Kidney (tissue), 13 donors: ENCODE measurements at regions not wholly inside any gene's neighbourhood (a gene's known extent, or its start where the extent isn't known, plus 50 kb on each side); places are given as distances from the start of the nearest gene placed in this dataset.

Experiments used
- DNase-seq, 5 donors: peaks; one replicate each; pipeline ENCODE4 v3.0.0-alpha.2; 2013 to 2020
- FAIRE-seq: peaks from 2 replicates; lab custom pipeline; 2012; peaks lifted over from hg19 to GRCh38; lab: Jason Lieb, UNC
- H3K27ac ChIP-seq, 2 donors: one replicate each; pipeline ENCODE4 v1.7.0; 2013; ENCODE audit warnings: low read depth in 2 of 2, low read length in 2 of 2, inconsistent platforms in 1 of 2
- H3K27me3 ChIP-seq: one replicate; pipeline ENCODE4 v1.7.1; 2013; ENCODE audit warnings: low read length, inconsistent platforms; ENCODE audit not compliant: control insufficient read depth, insufficient read depth
- H3K36me3 ChIP-seq, 3 donors: one replicate each; pipeline versions ENCODE4 v1.7.0 to v1.7.1; 2013; ENCODE audit warnings: low read length in 3 of 3, control low read depth in 1 of 3, inconsistent platforms in 1 of 3; ENCODE audit not compliant: insufficient read depth in 3 of 3, control insufficient read depth in 2 of 3
- H3K4me1 ChIP-seq, 3 donors: one replicate each; pipeline versions ENCODE4 v1.7.0 to v1.7.1; 2013; ENCODE audit warnings: low read length in 3 of 3, inconsistent platforms in 1 of 3, low read depth in 1 of 3; ENCODE audit not compliant: control insufficient read depth in 2 of 3, insufficient read depth in 2 of 3
- H3K4me3 ChIP-seq, 3 donors: one replicate each; pipeline versions ENCODE4 v1.7.0 to v1.8.1; 2013; ENCODE audit warnings: low read length in 3 of 3, control low read depth in 1 of 3, inconsistent platforms in 1 of 3
- H3K9ac ChIP-seq, 3 donors: one replicate each; pipeline versions ENCODE4 v1.7.0 to v1.7.1; 2013; ENCODE audit warnings: low read length in 3 of 3, control low read depth in 1 of 3, inconsistent platforms in 1 of 3
- H3K9me3 ChIP-seq, 3 donors: one replicate each; pipeline versions ENCODE4 v1.7.0 to v1.7.1; 2013; ENCODE audit warnings: low read length in 3 of 3, control low read depth in 1 of 3, inconsistent platforms in 1 of 3; ENCODE audit not compliant: control insufficient read depth in 2 of 3, insufficient read depth in 1 of 3
- CTCF ChIP-seq: IDR thresholded peaks from 3 replicates; pipeline ENCODE4 v1.5.1; 2012; ENCODE audit warnings: mild to moderate bottlenecking, moderate library complexity, borderline replicate concordance; ENCODE audit not compliant: insufficient read depth; ENCODE audit errors: extremely low read depth
- intact Hi-C: fragments of 100-400 bp; cut with DNase I; formaldehyde crosslinking; loops from one replicate; pipeline ENCODE4 v1.11.1; 2022
- donor health status: control.
- donor health status: control.
- donor health status: control.
- donor health status: control.
- donor health status: control.
- donor health status: DM: yes; HTN: yes; CAD: no.
- donor health status: Normal renal cell carcinoma (clear cell type).

GRCh38 chr3:68103811-68104210, 449.4 kb upstream of the SUCLG2 start:
- no peaks in the 10 kb centered on the region for H3K4me1 ChIP-seq
- H3K36me3 ChIP-seq, result no peaks in the 10 kb centered on the region
- H3K27ac ChIP-seq, result no peak overlapping the region
- peaks cover 0 to 6% (median 0%) of the 10 kb centered on the region in 3 donors for H3K9me3 ChIP-seq
- intact Hi-C loops, result no loop called here
- FAIRE-seq (no peak), DNase-seq (no peak)
- no peak for TF ChIP-seq CTCF
- H3K4me3 ChIP-seq, result no peak overlapping the region
- no peaks in the 10 kb centered on the region for H3K27me3 ChIP-seq
- no peak overlapping the region for H3K9ac ChIP-seq

GRCh38 chr3:68090571-68090970, 436.2 kb upstream of the SUCLG2 start:
- no peak overlapping the region for H3K4me3 ChIP-seq
- H3K27ac ChIP-seq, result no peak overlapping the region
- H3K4me1 ChIP-seq, result peaks cover 0 to 3% (median 0%) of the 10 kb centered on the region in 3 donors
- intact Hi-C loops, result no loop called here
- no peak overlapping the region for H3K9ac ChIP-seq
- FAIRE-seq (no peak), DNase-seq (no peak)
- H3K36me3 ChIP-seq, result no peaks in the 10 kb centered on the region
- no peak for TF ChIP-seq CTCF
- H3K9me3 ChIP-seq, result no peaks in the 10 kb centered on the region
- no peaks in the 10 kb centered on the region for H3K27me3 ChIP-seq

DNA sequence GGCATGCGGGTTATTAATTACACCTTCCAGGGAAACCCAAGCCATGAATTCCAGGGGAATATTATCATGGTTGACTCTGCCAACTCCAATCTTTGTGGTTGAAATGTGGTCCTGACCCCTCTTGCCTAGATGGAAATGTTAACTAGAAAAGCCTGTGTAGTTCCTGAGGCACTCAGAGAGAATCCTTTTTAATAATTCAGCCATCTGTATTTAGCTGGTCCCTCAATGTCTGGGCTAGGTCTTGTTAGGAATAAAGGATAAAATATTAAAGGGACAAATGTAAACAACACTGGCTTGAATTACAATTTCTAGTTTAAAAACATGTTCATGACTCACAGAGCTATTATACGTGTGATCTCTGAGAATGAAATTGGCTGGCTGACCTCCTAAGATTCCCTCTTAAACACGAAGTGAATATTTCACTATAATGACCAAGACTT, 435.2 kb upstream of the SUCLG2 start:
- H3K4me1 ChIP-seq, result peaks cover 0 to 3% (median 0%) of the 10 kb centered on the region in 3 donors
- H3K36me3 ChIP-seq, result no peaks in the 10 kb centered on the region
- no peak for DNase-seq
- FAIRE-seq, result no peak
- intact Hi-C loops, result no loop called here
- no peak for TF ChIP-seq CTCF
- no peak overlapping the region for H3K9ac ChIP-seq
- no peaks in the 10 kb centered on the region for H3K9me3 ChIP-seq
- H3K27ac ChIP-seq, result no peak overlapping the region
- no peak overlapping the region for H3K4me3 ChIP-seq
- H3K27me3 ChIP-seq, result no peaks in the 10 kb centered on the region

GRCh38 chr3:68088636-68089035, 434.2 kb upstream of the SUCLG2 start:
- Histone ChIP-seq H3K9ac (no peak overlapping the region), H3K27me3 (no peaks in the 10 kb centered on the region), H3K4me3 (no peak overlapping the region), H3K4me1 (peaks cover 0 to 3% (median 0%) of the 10 kb centered on the region in 3 donors), H3K36me3 (no peaks in the 10 kb centered on the region), H3K27ac (no peak overlapping the region), H3K9me3 (no peaks in the 10 kb centered on the region)
- no peak for TF ChIP-seq CTCF
- DNase-seq, result no peak
- FAIRE-seq, result no peak
- intact Hi-C loops, result no loop called here
